HEK293 (cell line): ENCODE measurements at regions not wholly inside any gene's neighbourhood (a gene's known extent, or its start where the extent isn't known, plus 50 kb on each side); places are given as distances from the start of the nearest gene placed in this dataset.

ENCODE experiments used
- HOXA7 ChIP-seq: sonication (generic); formaldehyde crosslinking; IDR thresholded peaks from 2 replicates; pipeline ENCODE4 v1.8.1; 2022; ENCODE audit warnings: missing genetic modification reagents, borderline replicate concordance
- YY1 ChIP-seq: fragments of 450-650 bp; formaldehyde crosslinking; IDR thresholded peaks from 2 replicates; pipeline ENCODE4 v1.5.1; 2018; ENCODE audit warnings: missing biosample characterization, missing genetic modification characterization
- ZNF311 ChIP-seq: fragments of 450-650 bp; formaldehyde crosslinking; IDR thresholded peaks from 2 replicates; pipeline ENCODE4 v1.5.1; 2017; ENCODE audit warnings: missing biosample characterization, missing genetic modification characterization, borderline replicate concordance
- ZNF324 ChIP-seq: fragments of 450-650 bp; formaldehyde crosslinking; IDR thresholded peaks from 2 replicates; pipeline ENCODE4 v1.5.1; 2016; ENCODE audit warnings: missing biosample characterization, missing genetic modification characterization
- ZSCAN18 ChIP-seq: fragments of 450-650 bp; formaldehyde crosslinking; IDR thresholded peaks from 2 replicates; pipeline ENCODE4 v1.5.1; 2016; ENCODE audit warnings: missing biosample characterization, missing genetic modification characterization
- TF ChIP-seq, protein P1 (sequence below): fragments of 450-650 bp; formaldehyde crosslinking; IDR thresholded peaks from 2 replicates; pipeline ENCODE4 v1.5.1; 2016; ENCODE audit warnings: missing biosample characterization, missing genetic modification characterization
- TF ChIP-seq, protein P2 (sequence below): fragments of 450-650 bp; formaldehyde crosslinking; IDR thresholded peaks from 2 replicates; pipeline ENCODE4 v1.5.1; 2016; ENCODE audit warnings: missing biosample characterization, missing genetic modification characterization
- TF ChIP-seq, protein P3 (sequence below): fragments of 450-650 bp; formaldehyde crosslinking; IDR thresholded peaks from 2 replicates; pipeline ENCODE4 v1.5.1; 2016; ENCODE audit warnings: missing biosample characterization, missing genetic modification characterization, borderline replicate concordance
- TF ChIP-seq, protein P4 (sequence below): fragments of 450-650 bp; IDR thresholded peaks from 2 replicates; pipeline ENCODE4 v1.5.1; 2018; ENCODE audit warnings: missing biosample characterization, mild to moderate bottlenecking, missing genetic modification characterization

GRCh38 chr3:30091686-30092085, 514.7 kb upstream of the TGFBR2 start:
- no peak for TF ChIP-seq ZNF311 (tag by site-specific recombination)
- TF ChIP-seq, protein P1, sequence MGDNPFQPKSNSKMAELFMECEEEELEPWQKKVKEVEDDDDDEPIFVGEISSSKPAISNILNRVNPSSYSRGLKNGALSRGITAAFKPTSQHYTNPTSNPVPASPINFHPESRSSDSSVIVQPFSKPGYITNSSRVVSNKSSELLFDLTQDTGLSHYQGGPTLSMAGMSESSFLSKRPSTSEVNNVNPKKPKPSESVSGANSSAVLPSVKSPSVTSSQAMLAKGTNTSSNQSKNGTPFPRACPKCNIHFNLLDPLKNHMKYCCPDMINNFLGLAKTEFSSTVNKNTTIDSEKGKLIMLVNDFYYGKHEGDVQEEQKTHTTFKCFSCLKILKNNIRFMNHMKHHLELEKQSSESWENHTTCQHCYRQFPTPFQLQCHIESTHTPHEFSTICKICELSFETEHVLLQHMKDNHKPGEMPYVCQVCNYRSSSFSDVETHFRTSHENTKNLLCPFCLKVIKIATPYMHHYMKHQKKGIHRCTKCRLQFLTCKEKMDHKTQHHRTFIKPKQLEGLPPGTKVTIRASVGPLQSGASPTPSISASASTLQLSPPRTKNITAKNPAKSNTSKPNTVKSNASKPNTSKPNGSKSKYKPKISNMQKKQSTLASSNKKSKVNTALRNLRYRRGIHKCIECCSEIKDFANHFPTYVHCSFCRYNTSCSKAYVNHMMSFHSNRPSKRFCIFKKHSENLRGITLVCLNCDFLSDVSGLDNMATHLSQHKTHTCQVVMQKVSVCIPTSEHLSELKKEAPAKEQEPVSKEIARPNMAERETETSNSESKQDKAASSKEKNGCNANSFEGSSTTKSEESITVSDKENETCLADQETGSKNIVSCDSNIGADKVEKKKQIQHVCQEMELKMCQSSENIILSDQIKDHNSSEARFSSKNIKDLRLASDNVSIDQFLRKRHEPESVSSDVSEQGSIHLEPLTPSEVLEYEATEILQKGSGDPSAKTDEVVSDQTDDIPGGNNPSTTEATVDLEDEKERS (tag by site-specific recombination), result no peak
- TF ChIP-seq, protein P2, sequence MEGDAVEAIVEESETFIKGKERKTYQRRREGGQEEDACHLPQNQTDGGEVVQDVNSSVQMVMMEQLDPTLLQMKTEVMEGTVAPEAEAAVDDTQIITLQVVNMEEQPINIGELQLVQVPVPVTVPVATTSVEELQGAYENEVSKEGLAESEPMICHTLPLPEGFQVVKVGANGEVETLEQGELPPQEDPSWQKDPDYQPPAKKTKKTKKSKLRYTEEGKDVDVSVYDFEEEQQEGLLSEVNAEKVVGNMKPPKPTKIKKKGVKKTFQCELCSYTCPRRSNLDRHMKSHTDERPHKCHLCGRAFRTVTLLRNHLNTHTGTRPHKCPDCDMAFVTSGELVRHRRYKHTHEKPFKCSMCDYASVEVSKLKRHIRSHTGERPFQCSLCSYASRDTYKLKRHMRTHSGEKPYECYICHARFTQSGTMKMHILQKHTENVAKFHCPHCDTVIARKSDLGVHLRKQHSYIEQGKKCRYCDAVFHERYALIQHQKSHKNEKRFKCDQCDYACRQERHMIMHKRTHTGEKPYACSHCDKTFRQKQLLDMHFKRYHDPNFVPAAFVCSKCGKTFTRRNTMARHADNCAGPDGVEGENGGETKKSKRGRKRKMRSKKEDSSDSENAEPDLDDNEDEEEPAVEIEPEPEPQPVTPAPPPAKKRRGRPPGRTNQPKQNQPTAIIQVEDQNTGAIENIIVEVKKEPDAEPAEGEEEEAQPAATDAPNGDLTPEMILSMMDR (tag by site-specific recombination), result no peak
- TF ChIP-seq, protein P3, sequence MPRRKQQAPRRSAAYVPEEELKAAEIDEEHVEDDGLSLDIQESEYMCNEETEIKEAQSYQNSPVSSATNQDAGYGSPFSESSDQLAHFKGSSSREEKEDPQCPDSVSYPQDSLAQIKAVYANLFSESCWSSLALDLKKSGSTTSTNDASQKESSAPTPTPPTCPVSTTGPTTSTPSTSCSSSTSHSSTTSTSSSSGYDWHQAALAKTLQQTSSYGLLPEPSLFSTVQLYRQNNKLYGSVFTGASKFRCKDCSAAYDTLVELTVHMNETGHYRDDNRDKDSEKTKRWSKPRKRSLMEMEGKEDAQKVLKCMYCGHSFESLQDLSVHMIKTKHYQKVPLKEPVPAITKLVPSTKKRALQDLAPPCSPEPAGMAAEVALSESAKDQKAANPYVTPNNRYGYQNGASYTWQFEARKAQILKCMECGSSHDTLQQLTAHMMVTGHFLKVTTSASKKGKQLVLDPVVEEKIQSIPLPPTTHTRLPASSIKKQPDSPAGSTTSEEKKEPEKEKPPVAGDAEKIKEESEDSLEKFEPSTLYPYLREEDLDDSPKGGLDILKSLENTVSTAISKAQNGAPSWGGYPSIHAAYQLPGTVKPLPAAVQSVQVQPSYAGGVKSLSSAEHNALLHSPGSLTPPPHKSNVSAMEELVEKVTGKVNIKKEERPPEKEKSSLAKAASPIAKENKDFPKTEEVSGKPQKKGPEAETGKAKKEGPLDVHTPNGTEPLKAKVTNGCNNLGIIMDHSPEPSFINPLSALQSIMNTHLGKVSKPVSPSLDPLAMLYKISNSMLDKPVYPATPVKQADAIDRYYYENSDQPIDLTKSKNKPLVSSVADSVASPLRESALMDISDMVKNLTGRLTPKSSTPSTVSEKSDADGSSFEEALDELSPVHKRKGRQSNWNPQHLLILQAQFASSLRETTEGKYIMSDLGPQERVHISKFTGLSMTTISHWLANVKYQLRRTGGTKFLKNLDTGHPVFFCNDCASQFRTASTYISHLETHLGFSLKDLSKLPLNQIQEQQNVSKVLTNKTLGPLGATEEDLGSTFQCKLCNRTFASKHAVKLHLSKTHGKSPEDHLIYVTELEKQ (tag by site-specific recombination), result no peak
- no peak for TF ChIP-seq HOXA7 (CRISPR knock-in tag)
- no peak for TF ChIP-seq ZSCAN18 (tag by site-specific recombination)
- TF ChIP-seq YY1 (tag by site-specific recombination), result no peak
- no peak for TF ChIP-seq ZNF324 (tag by site-specific recombination)
- TF ChIP-seq, protein P4, sequence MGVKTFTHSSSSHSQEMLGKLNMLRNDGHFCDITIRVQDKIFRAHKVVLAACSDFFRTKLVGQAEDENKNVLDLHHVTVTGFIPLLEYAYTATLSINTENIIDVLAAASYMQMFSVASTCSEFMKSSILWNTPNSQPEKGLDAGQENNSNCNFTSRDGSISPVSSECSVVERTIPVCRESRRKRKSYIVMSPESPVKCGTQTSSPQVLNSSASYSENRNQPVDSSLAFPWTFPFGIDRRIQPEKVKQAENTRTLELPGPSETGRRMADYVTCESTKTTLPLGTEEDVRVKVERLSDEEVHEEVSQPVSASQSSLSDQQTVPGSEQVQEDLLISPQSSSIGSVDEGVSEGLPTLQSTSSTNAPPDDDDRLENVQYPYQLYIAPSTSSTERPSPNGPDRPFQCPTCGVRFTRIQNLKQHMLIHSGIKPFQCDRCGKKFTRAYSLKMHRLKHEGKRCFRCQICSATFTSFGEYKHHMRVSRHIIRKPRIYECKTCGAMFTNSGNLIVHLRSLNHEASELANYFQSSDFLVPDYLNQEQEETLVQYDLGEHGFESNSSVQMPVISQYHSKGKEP (tag by site-specific recombination), result no peak
